H1 (cell line): ENCODE measurements at regions not wholly inside any gene's neighbourhood (a gene's known extent, or its start where the extent isn't known, plus 50 kb on each side); places are given as distances from the start of the nearest gene placed in this dataset.

Experiments
- CTCF ChIA-PET: fragments of 300-600 bp; sonication (Branson Sonifier 250); formaldehyde crosslinking; loops from one replicate; lab custom pipeline; 2021; ENCODE audit not compliant: partially characterized antibody; lab: Charles Lee
- POLR2A ChIA-PET: fragments of 300-600 bp; sonication (Branson Sonifier 250); formaldehyde crosslinking; loops from one replicate; lab custom pipeline; 2021; ENCODE audit warnings: inconsistent platforms; ENCODE audit not compliant: partially characterized antibody; lab: Charles Lee
- DNase-seq, 2 experiments: peaks; one replicate each; pipeline versions ENCODE4 v3.0.0 to v3.0.0-alpha.2; 2010 to 2022; ENCODE audit warnings: low spot score in 2 of 2, low read depth in 1 of 2, mixed read lengths in 1 of 2
- FAIRE-seq: peaks from 2 replicates; lab custom pipeline; 2011; peaks lifted over from hg19 to GRCh38; lab: Jason Lieb, UNC
- H2AFZ ChIP-seq: 2 replicates; pipeline ENCODE4 v1.8.1; 2012; ENCODE audit warnings: low read length, inconsistent platforms
- H2AK5ac ChIP-seq: 2 replicates; pipeline ENCODE4 v1.6.1; 2013; ENCODE audit warnings: low read depth, low read length
- H2BK120ac ChIP-seq: replicated peaks from 2 replicates; pipeline ENCODE3; 2013; ENCODE audit warnings: low read depth, low read length, inconsistent platforms
- H2BK12ac ChIP-seq: 2 replicates; pipeline ENCODE4 v1.6.1; 2013; ENCODE audit warnings: low read depth, low read length
- H2BK15ac ChIP-seq: 2 replicates; pipeline ENCODE4 v1.6.1; 2013; ENCODE audit warnings: low read length
- H2BK20ac ChIP-seq: 2 replicates; pipeline ENCODE4 v1.6.1; 2013; ENCODE audit warnings: low read length
- H2BK5ac ChIP-seq: 2 replicates; pipeline ENCODE4 v1.6.1; 2013; ENCODE audit warnings: low read depth, low read length
- H3K14ac ChIP-seq: 2 replicates; pipeline ENCODE4 v1.6.1; 2013; ENCODE audit warnings: inconsistent platforms; ENCODE audit not compliant: insufficient read length
- H3K18ac ChIP-seq: 2 replicates; pipeline ENCODE4 v1.6.1; 2013; ENCODE audit warnings: low read length; ENCODE audit errors: extremely low read depth
- H3K23ac ChIP-seq: 2 replicates; pipeline ENCODE4 v1.6.1; 2013; ENCODE audit warnings: inconsistent platforms; ENCODE audit not compliant: insufficient read length
- H3K23me2 ChIP-seq: 2 replicates; pipeline ENCODE4 v1.6.1; 2013; ENCODE audit warnings: low read depth, low read length
- H3K27ac ChIP-seq: 2 replicates; pipeline ENCODE4 v1.6.1; 2011; ENCODE audit warnings: low read depth, low read length, inconsistent platforms
- H3K27me3 ChIP-seq, 4 experiments: replicated peaks in 1 of 4; 1 replicate in 1 of 4; 2 replicates in 3 of 4; pipeline versions ENCODE4 v1.6.1 to v1.8.1; 2011 to 2013; ENCODE audit warnings: low read length in 3 of 4, mild to moderate bottlenecking in 3 of 4, inconsistent platforms in 2 of 4, mixed read lengths in 2 of 4, moderate library complexity in 1 of 4; ENCODE audit not compliant: control insufficient read depth in 3 of 4, insufficient read depth in 3 of 4; ENCODE audit errors: extremely low read depth in 1 of 4
- H3K36me3 ChIP-seq, 4 experiments: 2 replicates each; pipeline versions ENCODE4 v1.6.1 to v1.8.1; 2011 to 2013; ENCODE audit warnings: mild to moderate bottlenecking in 4 of 4, low read length in 3 of 4, moderate library complexity in 2 of 4, control low read depth in 1 of 4, inconsistent platforms in 1 of 4; ENCODE audit not compliant: insufficient read depth in 4 of 4, control insufficient read depth in 2 of 4
- H3K4ac ChIP-seq: replicated peaks from 2 replicates; pipeline ENCODE3; 2013; ENCODE audit warnings: low read length, low read depth, mixed read lengths, inconsistent platforms; ENCODE audit not compliant: insufficient read length
- H3K4me1 ChIP-seq, 4 experiments: replicated peaks in 1 of 4; 1 replicate in 1 of 4; 2 replicates in 3 of 4; pipeline versions ENCODE4 v1.6.1 to v1.8.1; 2011 to 2013; ENCODE audit warnings: low read length in 3 of 4, inconsistent platforms in 2 of 4, mixed read lengths in 1 of 4; ENCODE audit not compliant: insufficient read depth in 4 of 4, control insufficient read depth in 3 of 4
- H3K4me2 ChIP-seq, 2 experiments: 2 replicates each; pipeline versions ENCODE4 v1.6.1 to v1.8.1; 2011 to 2013; ENCODE audit warnings: low read depth in 2 of 2, low read length in 2 of 2, control low read depth in 1 of 2, inconsistent platforms in 1 of 2, mild to moderate bottlenecking in 1 of 2; ENCODE audit not compliant: insufficient read depth in 1 of 2
- H3K4me3 ChIP-seq, 4 experiments: fragments of 200-600, 300-600 bp in 1 of 4; sonication (generic), shearing (Covaris generic), sonication (Bioruptor Twin) in 1 of 4; 2 replicates each; pipeline versions ENCODE4 v1.5.1 to v1.8.1; 2011 to 2016; ENCODE audit warnings: low read length in 4 of 4, low read depth in 3 of 4, control low read depth in 2 of 4, inconsistent platforms in 2 of 4, mild to moderate bottlenecking in 2 of 4, mixed read lengths in 1 of 4, moderate library complexity in 1 of 4; ENCODE audit not compliant: insufficient read depth in 2 of 4; ENCODE audit errors: extremely low read depth in 1 of 4
- H3K56ac ChIP-seq: replicated peaks from 2 replicates; pipeline ENCODE3; 2013; ENCODE audit warnings: low read depth, mild to moderate bottlenecking, mixed read lengths, low read length, inconsistent platforms; ENCODE audit not compliant: insufficient read length
- H3K79me1 ChIP-seq: 2 replicates; pipeline ENCODE4 v1.6.1; 2013; ENCODE audit warnings: low read depth, low read length, control low read depth
- H3K79me2 ChIP-seq, 2 experiments: 2 replicates each; pipeline versions ENCODE4 v1.6.1 to v1.8.1; 2012 to 2013; ENCODE audit warnings: low read length in 2 of 2, mild to moderate bottlenecking in 2 of 2, inconsistent platforms in 1 of 2; ENCODE audit not compliant: insufficient read depth in 2 of 2, control insufficient read depth in 1 of 2
- H3K9ac ChIP-seq, 4 experiments: replicated peaks in 1 of 4; 1 replicate in 1 of 4; 2 replicates in 3 of 4; pipeline versions ENCODE4 v1.6.1 to v1.8.1; 2011 to 2013; ENCODE audit warnings: low read depth in 3 of 4, low read length in 3 of 4, control low read depth in 2 of 4, mild to moderate bottlenecking in 2 of 4, moderate library complexity in 2 of 4, inconsistent platforms in 1 of 4; ENCODE audit errors: extremely low read depth in 1 of 4
- H3K9me3 ChIP-seq, 2 experiments: 2 replicates each; pipeline versions ENCODE4 v1.6.1 to v1.8.1; 2012 to 2013; ENCODE audit warnings: mild to moderate bottlenecking in 2 of 2, moderate library complexity in 2 of 2, control low read depth in 1 of 2, inconsistent platforms in 1 of 2, low read depth in 1 of 2, low read length in 1 of 2, mixed read lengths in 1 of 2; ENCODE audit not compliant: insufficient read depth in 2 of 2
- H4K20me1 ChIP-seq, 2 experiments: replicated peaks in 1 of 2; 2 replicates each; pipeline versions ENCODE3 to v1.8.1; 2011 to 2013; ENCODE audit warnings: inconsistent platforms in 2 of 2, low read length in 2 of 2, mild to moderate bottlenecking in 1 of 2; ENCODE audit not compliant: insufficient read depth in 2 of 2, control insufficient read depth in 1 of 2
- H4K5ac ChIP-seq: 2 replicates; pipeline ENCODE4 v1.6.1; 2013; ENCODE audit warnings: low read length, low read depth, mixed read lengths, inconsistent platforms; ENCODE audit not compliant: insufficient read length
- H4K8ac ChIP-seq: 2 replicates; pipeline ENCODE4 v1.8.0; 2013; ENCODE audit warnings: mild to moderate bottlenecking, moderate library complexity, low read length, inconsistent platforms; ENCODE audit not compliant: insufficient read depth; ENCODE audit errors: extremely low read depth
- H4K91ac ChIP-seq: replicated peaks from 2 replicates; pipeline ENCODE3; 2013; ENCODE audit warnings: low read length, mixed read lengths, inconsistent platforms; ENCODE audit not compliant: insufficient read length
- KDM4A ChIP-seq: IDR thresholded peaks from one replicate; pipeline ENCODE4 v1.7.1; 2012; ENCODE audit warnings: low read depth, mild to moderate bottlenecking, moderate library complexity, low read length, inconsistent platforms; ENCODE audit not compliant: severe bottlenecking
- MAFK ChIP-seq: IDR thresholded peaks from 2 replicates; pipeline ENCODE4 v1.6.1; 2012; ENCODE audit warnings: low read depth, mild to moderate bottlenecking, improper control_type of control experiment, low read length

DNA sequence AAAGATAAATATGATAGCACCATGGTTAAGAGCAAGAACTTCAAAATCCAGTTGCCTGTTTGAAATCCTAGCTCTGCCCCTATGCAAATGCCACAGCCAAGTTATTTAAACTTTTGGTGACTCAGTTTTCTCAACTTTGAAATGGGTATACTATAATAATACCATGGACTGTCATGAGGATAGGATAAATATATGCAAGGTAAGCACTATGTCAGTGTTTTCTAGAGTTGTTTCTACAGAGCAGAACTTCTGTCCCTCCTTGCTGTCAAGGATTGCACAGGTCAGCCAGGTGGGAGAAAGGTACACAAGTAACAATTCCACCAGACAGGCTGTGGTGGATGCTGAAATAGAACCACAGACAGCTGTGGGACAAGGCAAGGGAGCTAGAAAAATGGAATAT is 55.7 kb upstream of the BOD1L2 start:
- Histone ChIP-seq H2AK5ac (no peak overlapping the region), H3K4ac (no peak overlapping the region), H4K8ac (no peak overlapping the region), H3K14ac (no peak overlapping the region), H3K27me3 (peaks cover 0 to 2% (median 0%) of the 10 kb centered on the region in 4 experiments; a peak in 2 of 7 replicates), H3K79me1 (no peaks in the 10 kb centered on the region), H3K4me1 (peaks cover 1 to 18% (median 18%) of the 10 kb centered on the region in 4 experiments; a peak in 5 of 7 replicates), H2BK5ac (no peak overlapping the region), H2BK12ac (no peak overlapping the region; the same call in 1 of the 2 replicates), H3K27ac (no peak overlapping the region), H3K4me2 (no peak overlapping the region), H3K9ac (no peak overlapping the region), H3K18ac (no peak overlapping the region), H3K9me3 (no peaks in the 10 kb centered on the region), H4K20me1 (no peaks in the 10 kb centered on the region), H3K4me3 (no peak overlapping the region), H3K79me2 (no peaks in the 10 kb centered on the region), H3K23me2 (no peaks in the 10 kb centered on the region), H2BK20ac (no peak overlapping the region), H3K56ac (no peak overlapping the region), H3K23ac (no peak overlapping the region), H2BK15ac (no peak overlapping the region), H2BK120ac (no peak overlapping the region), H4K91ac (peak overlapping the region; percentile 4), H3K36me3 (no peaks in the 10 kb centered on the region), H4K5ac (no peak overlapping the region), H2AFZ (no peak overlapping the region)
- TF ChIP-seq MAFK, result peak; percentile 5; the same call in 1 of the 2 replicates
- no peak for TF ChIP-seq KDM4A
- FAIRE-seq, result no peak
- ChIA-PET POLR2A (no interaction called here), CTCF (interaction anchor here (0.9 kb wide), 1 partner anchor 16 kb away, joined by 3 read pairs; no protein-coding TSS in a partner anchor)
- no peak for DNase-seq
